ENCODE measurements at regions not wholly inside any gene's neighbourhood (a gene's known extent, or its start where the extent isn't known, plus 50 kb on each side); places are given as distances from the start of the nearest gene placed in this dataset.

DNA sequence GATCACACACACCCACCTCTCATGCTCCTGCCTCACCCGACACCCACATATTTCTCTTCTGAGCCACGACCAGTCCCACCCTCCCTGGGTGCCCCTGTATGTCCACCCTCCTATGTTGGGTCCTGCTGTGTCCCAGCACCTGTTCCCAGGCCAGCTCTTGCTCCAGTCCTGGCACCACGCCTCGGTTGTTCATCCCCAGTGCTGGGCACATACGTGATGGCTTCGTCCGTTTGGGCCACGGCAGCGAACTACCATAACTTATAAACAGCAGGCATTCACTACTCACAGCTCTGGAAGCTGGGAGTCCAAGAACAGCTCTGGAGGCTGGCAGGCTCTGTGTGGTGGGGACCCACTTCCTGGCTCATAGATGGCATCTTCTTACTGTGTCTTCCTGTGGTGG lies 116.9 kb downstream of the BRD1 start:
- ChIA-PET CTCF (no interaction called here), POLR2A (no interaction called here)
- TF ChIP-seq, protein P1, sequence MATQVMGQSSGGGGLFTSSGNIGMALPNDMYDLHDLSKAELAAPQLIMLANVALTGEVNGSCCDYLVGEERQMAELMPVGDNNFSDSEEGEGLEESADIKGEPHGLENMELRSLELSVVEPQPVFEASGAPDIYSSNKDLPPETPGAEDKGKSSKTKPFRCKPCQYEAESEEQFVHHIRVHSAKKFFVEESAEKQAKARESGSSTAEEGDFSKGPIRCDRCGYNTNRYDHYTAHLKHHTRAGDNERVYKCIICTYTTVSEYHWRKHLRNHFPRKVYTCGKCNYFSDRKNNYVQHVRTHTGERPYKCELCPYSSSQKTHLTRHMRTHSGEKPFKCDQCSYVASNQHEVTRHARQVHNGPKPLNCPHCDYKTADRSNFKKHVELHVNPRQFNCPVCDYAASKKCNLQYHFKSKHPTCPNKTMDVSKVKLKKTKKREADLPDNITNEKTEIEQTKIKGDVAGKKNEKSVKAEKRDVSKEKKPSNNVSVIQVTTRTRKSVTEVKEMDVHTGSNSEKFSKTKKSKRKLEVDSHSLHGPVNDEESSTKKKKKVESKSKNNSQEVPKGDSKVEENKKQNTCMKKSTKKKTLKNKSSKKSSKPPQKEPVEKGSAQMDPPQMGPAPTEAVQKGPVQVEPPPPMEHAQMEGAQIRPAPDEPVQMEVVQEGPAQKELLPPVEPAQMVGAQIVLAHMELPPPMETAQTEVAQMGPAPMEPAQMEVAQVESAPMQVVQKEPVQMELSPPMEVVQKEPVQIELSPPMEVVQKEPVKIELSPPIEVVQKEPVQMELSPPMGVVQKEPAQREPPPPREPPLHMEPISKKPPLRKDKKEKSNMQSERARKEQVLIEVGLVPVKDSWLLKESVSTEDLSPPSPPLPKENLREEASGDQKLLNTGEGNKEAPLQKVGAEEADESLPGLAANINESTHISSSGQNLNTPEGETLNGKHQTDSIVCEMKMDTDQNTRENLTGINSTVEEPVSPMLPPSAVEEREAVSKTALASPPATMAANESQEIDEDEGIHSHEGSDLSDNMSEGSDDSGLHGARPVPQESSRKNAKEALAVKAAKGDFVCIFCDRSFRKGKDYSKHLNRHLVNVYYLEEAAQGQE (IDR thresholded peaks at IDR 0.05; ENCODE audit: insufficient read depth in 1 of 2, low read depth in 2 of 2, low read length in 1 of 2), result no peak
- no peak for TF ChIP-seq TCF7L2 (IDR thresholded peaks at IDR 0.05; ENCODE audit: low read depth, low read length)
- DNase-seq (ENCODE audit: low read depth, low spot score) (no peak), ATAC-seq (no peak)
- Histone ChIP-seq H3K27ac (ENCODE audit: low read length) (no peak overlapping the region), H3K4me1 (ENCODE audit: control insufficient read depth, insufficient read depth, low read length) (no peaks in the 10 kb centered on the region), H3K9me3 (ENCODE audit: control insufficient read depth, insufficient read depth, low read depth, low read length) (no peaks in the 10 kb centered on the region), H3K36me3 (ENCODE audit: control insufficient read depth, insufficient read depth, low read length) (no peaks in the 10 kb centered on the region), H3K27me3 (ENCODE audit: control insufficient read depth, insufficient read depth, low read length) (no peaks in the 10 kb centered on the region; the same call in 1 of the 2 replicates), H3K4me3 (ENCODE audit: low read depth in 2 of 2, low read length in 2 of 2) (no peak overlapping the region)
- no TSS peak for BruUV-seq (replicated peaks)
- in situ Hi-C loops (cut with HindIII; ENCODE audit: low pct_unique_long_range_greater_than_20kb, low sequenced_read_pairs) (no loop called here), intact Hi-C loops (cut with micrococcal nuclease; ENCODE audit: unreplicated experiment) (no loop called here)

DNA sequence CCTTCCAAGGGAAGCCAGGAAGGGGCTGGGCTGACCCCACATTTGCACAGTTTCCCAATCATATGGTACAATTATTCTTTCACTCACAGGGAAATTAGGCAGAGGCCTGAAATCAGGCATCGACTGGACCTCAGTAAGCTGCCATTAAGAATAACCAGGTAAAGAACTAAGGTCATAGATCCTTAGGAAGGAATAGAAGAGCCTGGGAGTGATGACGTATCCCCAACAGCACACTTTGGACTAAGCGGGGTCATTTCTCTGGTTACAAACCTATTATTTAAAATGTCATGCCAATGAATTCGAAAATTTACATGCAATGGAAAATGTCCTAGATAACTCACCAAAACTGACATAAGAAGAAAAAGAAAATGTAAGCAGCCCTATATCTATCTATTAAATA lies 118.2 kb downstream of the BRD1 start:
- Histone ChIP-seq H3K36me3 (ENCODE audit: control insufficient read depth, insufficient read depth, low read length) (no peaks in the 10 kb centered on the region), H3K27me3 (ENCODE audit: control insufficient read depth, insufficient read depth, low read length) (no peaks in the 10 kb centered on the region; the same call in 1 of the 2 replicates), H3K9me3 (ENCODE audit: control insufficient read depth, insufficient read depth, low read depth, low read length) (no peaks in the 10 kb centered on the region), H3K4me1 (ENCODE audit: control insufficient read depth, insufficient read depth, low read length) (no peaks in the 10 kb centered on the region), H3K27ac (ENCODE audit: low read length) (no peak overlapping the region), H3K4me3 (ENCODE audit: low read depth in 2 of 2, low read length in 2 of 2) (no peak overlapping the region)
- POLR2A ChIA-PET, result no interaction called here
- CTCF ChIA-PET, result no interaction called here
- in situ Hi-C loops (cut with HindIII; ENCODE audit: low pct_unique_long_range_greater_than_20kb, low sequenced_read_pairs) (no loop called here), intact Hi-C loops (cut with micrococcal nuclease; ENCODE audit: unreplicated experiment) (no loop called here)
- BruUV-seq (replicated peaks), result no TSS peak
- ATAC-seq (no peak), DNase-seq (ENCODE audit: low read depth, low spot score) (no peak)
- no peak for TF ChIP-seq POLR2AphosphoS5 (IDR thresholded peaks at IDR 0.05; ENCODE audit: low read depth, low read length)
- TF ChIP-seq, protein P2, sequence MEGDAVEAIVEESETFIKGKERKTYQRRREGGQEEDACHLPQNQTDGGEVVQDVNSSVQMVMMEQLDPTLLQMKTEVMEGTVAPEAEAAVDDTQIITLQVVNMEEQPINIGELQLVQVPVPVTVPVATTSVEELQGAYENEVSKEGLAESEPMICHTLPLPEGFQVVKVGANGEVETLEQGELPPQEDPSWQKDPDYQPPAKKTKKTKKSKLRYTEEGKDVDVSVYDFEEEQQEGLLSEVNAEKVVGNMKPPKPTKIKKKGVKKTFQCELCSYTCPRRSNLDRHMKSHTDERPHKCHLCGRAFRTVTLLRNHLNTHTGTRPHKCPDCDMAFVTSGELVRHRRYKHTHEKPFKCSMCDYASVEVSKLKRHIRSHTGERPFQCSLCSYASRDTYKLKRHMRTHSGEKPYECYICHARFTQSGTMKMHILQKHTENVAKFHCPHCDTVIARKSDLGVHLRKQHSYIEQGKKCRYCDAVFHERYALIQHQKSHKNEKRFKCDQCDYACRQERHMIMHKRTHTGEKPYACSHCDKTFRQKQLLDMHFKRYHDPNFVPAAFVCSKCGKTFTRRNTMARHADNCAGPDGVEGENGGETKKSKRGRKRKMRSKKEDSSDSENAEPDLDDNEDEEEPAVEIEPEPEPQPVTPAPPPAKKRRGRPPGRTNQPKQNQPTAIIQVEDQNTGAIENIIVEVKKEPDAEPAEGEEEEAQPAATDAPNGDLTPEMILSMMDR (IDR thresholded peaks at IDR 0.05), result no peak
- TF ChIP-seq, protein P1 (IDR thresholded peaks at IDR 0.05; ENCODE audit: insufficient read depth in 1 of 2, low read depth in 2 of 2, low read length in 1 of 2), result no peak
- no peak for TF ChIP-seq TCF7L2 (IDR thresholded peaks at IDR 0.05; ENCODE audit: low read depth, low read length)
- TF ChIP-seq SIN3A (IDR thresholded peaks at IDR 0.05; ENCODE audit: borderline replicate concordance, insufficient read depth, low read depth, low read length), result no peak

All from Panc1 (cell line).